Sigmoid colon (tissue), 4 donors: ENCODE measurements at regions not wholly inside any gene's neighbourhood (a gene's known extent, or its start where the extent isn't known, plus 50 kb on each side); places are given as distances from the start of the nearest gene placed in this dataset.

Experiments
- CTCF ChIP-seq, 4 experiments: fragments of 450-650 bp in 3 of 4; fragments of 200-600 bp in 1 of 4; IDR thresholded peaks; one replicate each; pipeline ENCODE4 v1.5.1; 2016 to 2019; ENCODE audit warnings: antibody characterized with exemption in 4 of 4, mild to moderate bottlenecking in 3 of 4, moderate library complexity in 2 of 4
- EP300 ChIP-seq, 4 donors: sonication (generic); formaldehyde crosslinking; IDR thresholded peaks; one replicate each; pipeline ENCODE4 v1.6.1; 2017; ENCODE audit warnings: antibody characterized with exemption in 4 of 4
- POLR2A ChIP-seq, 2 donors: fragments of 450-650 bp; IDR thresholded peaks; one replicate each; pipeline ENCODE4 v1.6.1; 2016; ENCODE audit warnings: antibody characterized with exemption in 2 of 2, mild to moderate bottlenecking in 2 of 2, moderate library complexity in 2 of 2
- POLR2AphosphoS5 ChIP-seq, 4 donors: sonication (generic); formaldehyde crosslinking; IDR thresholded peaks; one replicate each; pipeline ENCODE4 v1.6.1; 2017; ENCODE audit warnings: antibody characterized with exemption in 4 of 4

- TF ChIP-seq CTCF (IDR thresholded peaks at IDR 0.05) (no peak), EP300 (IDR thresholded peaks at IDR 0.05) (no peak), POLR2A (IDR thresholded peaks at IDR 0.05) (no peak), POLR2AphosphoS5 (IDR thresholded peaks at IDR 0.05) (no peak)
Measured at GRCh38 chr6:69617163-69617562, 179.6 kb downstream of the LMBRD1 start.
